Cardiac muscle cell (in vitro differentiated cells and primary cell): ENCODE measurements at regions not wholly inside any gene's neighbourhood (a gene's known extent, or its start where the extent isn't known, plus 50 kb on each side); places are given as distances from the start of the nearest gene placed in this dataset.

Experiments used
- DNase-seq, 2 donors: peaks; one replicate each; pipeline versions ENCODE4 v3.0.0 to v3.0.0-alpha.2; 2010 to 2017; ENCODE audit warnings: low read depth in 1 of 2, low spot score in 1 of 2
- H3K27ac ChIP-seq: fragments of 200-600 bp; sonication (generic); 2 replicates; pipeline ENCODE4 v1.5.1; 2016
- H3K27me3 ChIP-seq: fragments of 200-600 bp; sonication (generic); 2 replicates; pipeline ENCODE4 v1.6.0; 2016; ENCODE audit warnings: control low read depth
- H3K36me3 ChIP-seq: fragments of 200-600 bp; sonication (generic); 2 replicates; pipeline ENCODE4 v1.5.1; 2016; ENCODE audit warnings: control low read depth
- H3K4me1 ChIP-seq: fragments of 200-600 bp; sonication (generic); 2 replicates; pipeline ENCODE4 v1.8.1; 2017; ENCODE audit warnings: low read depth, mild to moderate bottlenecking, mixed run types
- H3K4me3 ChIP-seq: fragments of 200-600 bp; sonication (generic); 2 replicates; pipeline ENCODE4 v1.5.1; 2016; ENCODE audit warnings: mild to moderate bottlenecking
- H3K9me3 ChIP-seq: fragments of 200-600 bp; sonication (generic); 2 replicates; pipeline ENCODE4 v1.5.1; 2017; ENCODE audit warnings: low read depth, mild to moderate bottlenecking, control low read depth
- CTCF ChIP-seq: IDR thresholded peaks from 2 replicates; pipeline ENCODE4 v1.5.1; 2012; ENCODE audit warnings: low read depth, mild to moderate bottlenecking, low read length

- Histone ChIP-seq H3K36me3 (no peaks in the 10 kb centered on the region), H3K9me3 (no peaks in the 10 kb centered on the region), H3K27me3 (peaks cover 4% of the 10 kb centered on the region), H3K4me3 (no peak overlapping the region), H3K27ac (no peak overlapping the region), H3K4me1 (no peaks in the 10 kb centered on the region)
- DNase-seq = no peak
- TF ChIP-seq CTCF = no peak
Measured at GRCh38 chr7:142598297-142598696, 151.0 kb upstream of the PRSS1 start.

- no peaks in the 10 kb centered on the region for H3K9me3 ChIP-seq
- no peak overlapping the region for H3K27ac ChIP-seq
- no peak overlapping the region for H3K4me3 ChIP-seq
- no peak for DNase-seq
- peaks cover 4% of the 10 kb centered on the region for H3K27me3 ChIP-seq
- TF ChIP-seq CTCF = no peak
- no peaks in the 10 kb centered on the region for H3K36me3 ChIP-seq
- H3K4me1 ChIP-seq = no peaks in the 10 kb centered on the region
Measured at GRCh38 chr7:142597547-142597946, 151.7 kb upstream of the PRSS1 start.

DNA sequence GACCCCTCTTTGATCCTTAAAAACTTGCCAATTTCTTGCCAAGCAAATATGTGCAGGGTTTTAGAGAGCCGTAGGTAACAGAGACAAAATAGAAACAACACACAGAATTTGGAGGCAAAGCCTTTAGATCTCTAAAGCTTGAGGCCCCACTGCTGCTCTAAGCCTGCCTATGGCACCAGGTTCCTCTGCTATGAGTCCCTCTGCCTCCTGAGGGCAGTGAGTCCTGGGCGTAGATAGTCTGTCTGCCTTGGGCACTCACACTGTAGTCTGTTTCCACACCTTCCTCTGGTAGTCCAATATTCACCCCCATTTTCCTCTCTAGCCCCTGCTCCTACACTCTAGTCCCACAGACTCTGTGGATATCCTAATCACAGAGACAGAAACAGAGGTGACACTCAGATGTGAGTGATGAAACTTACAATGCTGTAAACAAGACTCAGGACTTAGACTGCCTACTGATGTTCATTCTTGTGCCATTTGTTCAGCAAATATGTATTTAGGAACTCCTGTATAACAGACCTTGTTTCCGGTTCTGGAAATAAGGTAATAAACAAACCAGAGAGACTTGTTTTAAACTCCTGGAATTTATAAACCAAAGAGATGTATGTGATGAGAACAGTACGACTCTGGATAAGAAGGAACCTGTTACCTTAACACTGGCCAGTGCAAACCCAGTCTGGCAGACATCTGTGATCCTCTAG lies 153.3 kb upstream of the PRSS1 start:
- no peak for DNase-seq
- Histone ChIP-seq H3K4me1 (no peaks in the 10 kb centered on the region), H3K27ac (no peak overlapping the region), H3K27me3 (peaks cover 4% of the 10 kb centered on the region), H3K4me3 (no peak overlapping the region), H3K36me3 (no peaks in the 10 kb centered on the region), H3K9me3 (no peaks in the 10 kb centered on the region)
- no peak for TF ChIP-seq CTCF

GRCh38 chr7:142594078-142594477 lies 155.2 kb upstream of the PRSS1 start:
- Histone ChIP-seq H3K27me3 (peaks cover 4% of the 10 kb centered on the region), H3K9me3 (no peaks in the 10 kb centered on the region), H3K4me1 (no peaks in the 10 kb centered on the region), H3K4me3 (no peak overlapping the region), H3K27ac (no peak overlapping the region), H3K36me3 (no peaks in the 10 kb centered on the region)
- TF ChIP-seq CTCF = no peak
- no peak for DNase-seq

- Histone ChIP-seq H3K27me3 (peaks cover 4% of the 10 kb centered on the region), H3K4me3 (no peak overlapping the region), H3K36me3 (no peaks in the 10 kb centered on the region), H3K4me1 (no peaks in the 10 kb centered on the region), H3K9me3 (no peaks in the 10 kb centered on the region), H3K27ac (no peak overlapping the region)
- TF ChIP-seq CTCF = no peak
- no peak for DNase-seq
Measured at GRCh38 chr7:142593106-142593505, 156.2 kb upstream of the PRSS1 start.
